KMS-11 (cell line): ENCODE measurements at regions not wholly inside any gene's neighbourhood (a gene's known extent, or its start where the extent isn't known, plus 50 kb on each side); places are given as distances from the start of the nearest gene placed in this dataset.
A peak's percentile ranks its signal among the peaks of the same experiment; 100 is the strongest.

Experiments used
- H2AFZ ChIP-seq: fragments of 200-600 bp; sonication (generic); 2 replicates; pipeline ENCODE4 v1.6.1; 2016; ENCODE audit warnings: antibody characterized with exemption, mixed run types, low read depth
- H3K27ac ChIP-seq: fragments of 200-600 bp; sonication (generic); 2 replicates; pipeline ENCODE4 v1.6.1; 2016; ENCODE audit warnings: mild to moderate bottlenecking, mixed run types
- H3K27me3 ChIP-seq: fragments of 200-600 bp; sonication (generic); 2 replicates; pipeline ENCODE4 v1.6.1; 2017; ENCODE audit warnings: mild to moderate bottlenecking, low read depth, mixed run types, moderate library complexity; ENCODE audit not compliant: insufficient read depth
- H3K36me3 ChIP-seq: fragments of 200-600 bp; sonication (generic); 2 replicates; pipeline ENCODE4 v1.6.1; 2017; ENCODE audit warnings: mild to moderate bottlenecking, mixed run types; ENCODE audit not compliant: insufficient read depth
- H3K4me1 ChIP-seq: fragments of 200-600 bp; sonication (generic); 2 replicates; pipeline ENCODE4 v1.6.1; 2016; ENCODE audit warnings: mild to moderate bottlenecking, low read depth, mixed run types; ENCODE audit not compliant: poor library complexity, severe bottlenecking
- H3K4me2 ChIP-seq: fragments of 200-600 bp; sonication (generic); 2 replicates; pipeline ENCODE4 v1.7.0; 2016; ENCODE audit warnings: mild to moderate bottlenecking, mixed run types
- H3K4me3 ChIP-seq: fragments of 200-600 bp; sonication (generic); IDR thresholded peaks from 2 replicates; pipeline ENCODE4 v1.6.1; 2017; ENCODE audit warnings: low read depth, low read length, mixed read lengths; ENCODE audit not compliant: insufficient read depth
- H3K79me2 ChIP-seq: fragments of 200-600 bp; sonication (generic); 2 replicates; pipeline ENCODE4 v1.6.1; 2016; ENCODE audit warnings: low read depth, mixed run types; ENCODE audit not compliant: insufficient read depth
- H3K9ac ChIP-seq: fragments of 200-600 bp; sonication (generic); 2 replicates; pipeline ENCODE4 v1.6.1; 2016; ENCODE audit warnings: mild to moderate bottlenecking, mixed run types
- H4K20me1 ChIP-seq: fragments of 200-600 bp; sonication (generic); 2 replicates; pipeline ENCODE4 v1.6.1; 2016; ENCODE audit warnings: mild to moderate bottlenecking, mixed run types; ENCODE audit not compliant: insufficient read depth
- CTCF ChIP-seq: fragments of 200-600 bp; sonication (generic); conservative IDR thresholded peaks from 2 replicates; pipeline ENCODE4 v1.6.1; 2017; ENCODE audit warnings: low read depth, mild to moderate bottlenecking, antibody characterized with exemption, low read length, moderate library complexity, mixed read lengths

- Histone ChIP-seq H3K27ac (no peak overlapping the region), H4K20me1 (no peaks in the 10 kb centered on the region), H3K4me2 (peak overlapping the region; percentile 57; the same call in 1 of the 2 replicates), H2AFZ (peak overlapping the region; percentile 79; the same call in 1 of the 2 replicates), H3K4me3 (no peak overlapping the region), H3K9ac (no peak overlapping the region), H3K4me1 (peaks cover 4% of the 10 kb centered on the region), H3K36me3 (no peaks in the 10 kb centered on the region), H3K27me3 (no peaks in the 10 kb centered on the region), H3K79me2 (no peaks in the 10 kb centered on the region)
- TF ChIP-seq CTCF = no peak
Observed at GRCh38 chr2:2614452-2614851, 283.4 kb upstream of the MYT1L start.

- Histone ChIP-seq H3K4me2 (peak overlapping the region; percentile 57), H3K36me3 (no peaks in the 10 kb centered on the region), H2AFZ (peak overlapping the region; percentile 79), H3K9ac (peak overlapping the region; percentile 32; the same call in 1 of the 2 replicates), H3K79me2 (no peaks in the 10 kb centered on the region), H3K27ac (peak overlapping the region; percentile 60), H3K4me1 (peaks cover 4% of the 10 kb centered on the region), H4K20me1 (no peaks in the 10 kb centered on the region), H3K4me3 (no peak overlapping the region), H3K27me3 (no peaks in the 10 kb centered on the region)
- TF ChIP-seq CTCF = no peak
Observed at GRCh38 chr2:2613279-2614199, 282.5 kb upstream of the MYT1L start.

- Histone ChIP-seq H3K9ac (no peak overlapping the region), H3K79me2 (no peaks in the 10 kb centered on the region), H3K4me1 (peaks cover 4% of the 10 kb centered on the region), H4K20me1 (no peaks in the 10 kb centered on the region), H3K27me3 (no peaks in the 10 kb centered on the region), H3K4me2 (no peak overlapping the region), H3K27ac (no peak overlapping the region), H3K4me3 (no peak overlapping the region), H2AFZ (no peak overlapping the region), H3K36me3 (no peaks in the 10 kb centered on the region)
- TF ChIP-seq CTCF = no peak
Observed at GRCh38 chr2:2610751-2611150, 279.7 kb upstream of the MYT1L start.

GRCh38 chr2:2600366-2600765, 269.3 kb upstream of the MYT1L start:
- H3K27ac ChIP-seq = no peak overlapping the region
- H3K27me3 ChIP-seq = no peaks in the 10 kb centered on the region
- H3K4me3 ChIP-seq = no peak overlapping the region
- no peaks in the 10 kb centered on the region for H4K20me1 ChIP-seq
- H3K9ac ChIP-seq = no peak overlapping the region
- TF ChIP-seq CTCF = no peak
- no peaks in the 10 kb centered on the region for H3K79me2 ChIP-seq
- H3K36me3 ChIP-seq = no peaks in the 10 kb centered on the region
- H3K4me2 ChIP-seq = no peak overlapping the region
- no peak overlapping the region for H2AFZ ChIP-seq
- no peaks in the 10 kb centered on the region for H3K4me1 ChIP-seq
